ENCODE measurements at regions not wholly inside any gene's neighbourhood (a gene's known extent, or its start where the extent isn't known, plus 50 kb on each side); places are given as distances from the start of the nearest gene placed in this dataset.
A peak's percentile ranks its signal among the peaks of the same experiment; 100 is the strongest.
"Not testable (repeated sequence)": the region's sequence is repeated elsewhere in the genome, so short reads cannot be mapped to it uniquely, and the experiment has no call there.

- DNase-seq (ENCODE audit: low read depth) = no peak
Measured at GRCh38 chr5:8714861-8715260, 831.0 kb downstream of the SEMA5A start.

DNA sequence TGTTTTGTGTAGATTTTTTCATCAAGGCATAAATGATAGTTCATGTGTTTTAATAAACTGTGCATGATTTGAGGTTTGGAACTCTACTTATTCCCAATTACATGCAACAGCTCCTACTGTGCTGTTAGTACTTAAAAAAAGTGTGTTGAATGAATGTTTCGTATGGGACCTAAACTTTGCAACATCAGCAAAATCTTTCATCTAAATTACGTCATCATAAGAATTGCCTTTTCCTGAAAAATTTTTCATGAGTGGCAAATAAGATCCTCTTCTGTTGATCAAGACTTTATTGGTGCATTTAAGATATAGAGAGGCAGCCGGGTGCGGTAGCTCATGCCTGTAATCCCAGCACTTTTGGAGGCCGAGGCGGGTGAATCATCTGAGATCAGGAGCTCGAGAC is 826.1 kb downstream of the SEMA5A start:
- DNase-seq (ENCODE audit: low read depth) = no peak

DNA sequence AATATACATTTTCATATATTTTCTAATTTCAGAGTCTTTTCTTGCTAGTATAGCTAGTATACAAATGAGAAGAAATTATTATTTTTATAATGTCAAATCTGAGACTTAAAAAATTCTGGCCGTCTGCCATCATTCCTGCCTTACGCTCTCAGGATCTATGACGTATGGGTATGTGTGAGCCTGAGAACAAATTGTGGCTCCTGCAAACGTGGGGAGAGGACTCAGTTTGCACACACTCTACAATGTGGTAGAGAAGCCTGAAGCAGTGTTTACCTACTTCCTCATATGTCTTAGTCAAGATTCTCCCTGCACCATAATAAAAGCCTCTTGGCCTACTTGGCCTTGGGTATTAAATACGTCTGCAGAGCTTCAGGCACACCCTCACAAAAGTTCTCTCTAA is 825.4 kb downstream of the SEMA5A start:
- no peak for DNase-seq (ENCODE audit: low read depth)

DNA sequence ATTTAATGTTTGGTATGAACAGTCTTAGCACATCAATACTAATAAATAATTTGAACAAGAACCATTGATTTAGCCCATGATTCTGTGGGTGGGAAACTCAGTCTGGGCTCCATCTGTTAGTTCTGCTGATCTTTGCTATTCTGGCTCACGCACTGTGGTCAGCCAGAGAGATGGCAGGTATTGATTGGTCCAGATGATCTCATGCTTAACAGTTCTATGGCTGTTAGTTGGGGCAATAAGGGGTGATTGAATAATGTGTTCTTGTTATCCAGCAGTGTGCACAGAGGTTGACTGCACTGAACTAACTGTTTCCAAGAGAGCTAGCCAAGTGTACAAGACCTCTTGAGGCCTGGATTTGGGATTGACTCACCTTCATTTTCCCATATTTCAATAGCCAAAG is 824.3 kb downstream of the SEMA5A start:
- DNase-seq (ENCODE audit: low read depth) = no peak

DNA sequence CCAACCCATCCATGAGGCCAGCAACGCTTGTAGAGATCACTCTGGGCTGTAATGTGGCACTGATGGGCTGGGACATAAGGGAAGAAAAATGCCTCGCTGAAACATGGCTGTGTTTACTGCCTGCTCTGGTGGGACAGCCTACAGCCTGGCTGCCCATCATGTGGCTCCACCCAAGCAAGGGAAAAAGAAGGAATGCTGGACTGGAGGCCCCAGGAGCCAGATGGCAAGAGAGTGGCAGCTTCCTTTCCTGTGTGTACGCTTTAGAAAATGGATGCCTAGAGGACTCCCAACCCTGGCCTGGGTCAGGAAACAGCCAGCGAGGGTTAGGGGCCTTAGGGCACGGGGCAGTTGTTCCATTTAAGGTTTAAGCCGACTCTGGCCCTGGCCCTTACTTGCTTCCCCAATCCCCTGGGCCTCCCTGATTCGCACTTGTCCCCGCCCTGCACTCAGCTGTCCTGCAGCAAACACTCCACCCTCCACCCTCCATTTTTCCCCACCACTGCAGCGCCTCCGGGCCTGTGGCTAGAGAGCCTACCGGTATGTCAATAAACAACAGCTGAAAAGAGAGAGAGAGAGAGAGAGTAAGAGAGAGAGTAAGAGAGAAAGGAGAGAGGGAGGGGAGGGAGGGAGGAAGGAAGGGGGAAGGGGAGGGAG is 819.4 kb downstream of the SEMA5A start:
- DNase-seq (ENCODE audit: low read depth) = no peak

- no peak for DNase-seq (ENCODE audit: low read depth)
Measured at GRCh38 chr5:8727396-8727795, 818.5 kb downstream of the SEMA5A start.

- peak; percentile 21 for DNase-seq (ENCODE audit: low read depth)
Measured at GRCh38 chr5:8729437-8729836, 816.4 kb downstream of the SEMA5A start.

DNA sequence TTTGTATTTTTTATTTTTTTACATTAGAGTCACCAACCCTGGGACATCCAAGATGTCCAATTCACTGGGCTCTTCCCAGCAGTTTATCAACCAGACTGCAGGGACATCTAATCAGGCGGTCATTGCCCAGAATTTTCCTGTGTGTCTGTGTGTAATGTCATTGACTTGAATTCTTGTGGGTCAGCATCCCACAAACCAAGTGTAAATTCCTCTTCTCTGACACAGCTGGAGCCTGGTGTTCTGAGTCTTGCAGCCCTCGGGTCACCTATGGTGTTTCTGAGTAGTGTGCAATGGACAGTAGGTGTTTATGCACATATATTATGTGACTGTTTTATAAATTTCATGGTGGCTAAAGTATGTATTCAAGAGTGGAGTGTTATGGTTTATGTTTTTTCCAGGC is 815.7 kb downstream of the SEMA5A start:
- DNase-seq (ENCODE audit: low read depth) = no peak

DNA sequence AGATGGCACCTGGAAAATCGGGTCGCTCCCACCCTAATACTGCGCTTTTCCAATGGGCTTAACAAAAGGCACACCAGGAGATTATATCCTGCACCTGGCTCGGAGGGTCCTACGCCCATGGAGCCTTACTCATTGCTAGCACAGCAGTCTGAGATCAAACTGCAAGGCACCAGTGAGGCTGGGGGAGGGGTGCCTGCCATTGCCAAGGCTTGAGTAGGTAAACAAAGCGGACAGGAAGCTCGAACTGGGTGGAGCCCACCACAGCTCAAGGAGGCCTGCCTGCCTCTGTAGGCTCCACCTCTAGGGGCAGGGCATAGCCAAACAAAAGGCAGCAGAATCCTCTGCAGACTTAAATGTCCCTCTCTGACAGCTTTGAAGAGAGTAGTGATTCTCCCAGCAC is 814.8 kb downstream of the SEMA5A start:
- DNase-seq (ENCODE audit: low read depth) = not testable (repeated sequence)

DNA sequence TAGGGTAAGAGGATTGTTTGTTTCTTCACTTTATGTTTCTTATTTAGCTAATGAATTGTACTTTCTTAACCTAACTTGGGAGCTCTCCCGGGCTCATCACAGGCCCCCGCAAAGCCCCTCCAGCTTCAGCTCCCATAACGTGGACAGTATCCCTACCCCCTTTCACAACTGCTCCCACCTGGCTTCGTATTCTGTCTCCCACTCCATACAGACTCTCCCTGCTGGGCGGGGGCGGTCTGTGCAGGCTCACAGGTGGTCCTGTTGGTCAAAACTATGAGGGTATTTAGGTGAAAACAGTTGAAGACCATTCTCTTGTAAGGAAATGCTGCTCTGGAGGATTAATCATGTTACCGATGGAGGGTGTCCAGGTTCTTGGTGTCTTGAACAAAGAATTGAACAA is 805.3 kb downstream of the SEMA5A start:
- no peak for DNase-seq (ENCODE audit: low read depth)

DNA sequence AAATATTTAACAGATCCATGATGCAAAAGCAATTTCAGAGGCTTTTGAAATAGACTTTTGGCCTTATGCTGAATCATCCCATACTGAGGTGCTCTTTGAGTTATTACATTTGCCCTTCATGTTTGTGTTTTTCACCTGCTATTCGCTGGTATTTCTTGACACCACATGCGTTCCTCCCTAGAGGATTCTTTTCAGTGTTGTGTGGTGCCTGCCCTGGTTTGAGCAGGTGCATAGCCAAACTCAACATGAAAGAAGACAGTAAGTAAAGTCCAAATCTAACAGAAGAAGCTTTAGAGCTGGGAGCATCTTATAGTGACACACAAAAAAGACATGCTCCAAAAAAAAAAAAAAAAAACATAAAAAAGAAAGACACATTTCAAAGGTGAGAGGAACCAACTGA is 796.3 kb downstream of the SEMA5A start:
- no peak for DNase-seq (ENCODE audit: low read depth)

DNA sequence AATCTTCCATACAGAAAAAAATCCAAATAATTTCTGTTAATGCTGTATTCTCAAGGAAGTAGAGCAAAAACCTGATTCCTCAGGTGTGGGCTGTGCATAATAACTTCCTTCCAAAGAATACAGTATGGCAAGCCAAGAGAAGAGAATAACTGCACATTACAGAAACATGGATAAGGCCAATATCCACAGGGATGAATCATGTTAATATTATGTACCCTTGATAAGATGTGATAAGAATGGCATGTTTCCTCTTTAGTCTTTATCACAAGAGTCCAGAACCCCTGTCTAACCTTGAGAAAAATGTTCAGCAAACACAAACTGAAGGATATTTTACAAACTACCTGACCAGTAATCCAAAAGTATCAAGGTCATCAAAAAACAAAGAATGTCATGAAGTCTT is 795.8 kb downstream of the SEMA5A start:
- DNase-seq (ENCODE audit: low read depth) = no peak

- no peak for DNase-seq (ENCODE audit: low read depth)
Measured at GRCh38 chr5:8751971-8752370, 793.9 kb downstream of the SEMA5A start.

DNA sequence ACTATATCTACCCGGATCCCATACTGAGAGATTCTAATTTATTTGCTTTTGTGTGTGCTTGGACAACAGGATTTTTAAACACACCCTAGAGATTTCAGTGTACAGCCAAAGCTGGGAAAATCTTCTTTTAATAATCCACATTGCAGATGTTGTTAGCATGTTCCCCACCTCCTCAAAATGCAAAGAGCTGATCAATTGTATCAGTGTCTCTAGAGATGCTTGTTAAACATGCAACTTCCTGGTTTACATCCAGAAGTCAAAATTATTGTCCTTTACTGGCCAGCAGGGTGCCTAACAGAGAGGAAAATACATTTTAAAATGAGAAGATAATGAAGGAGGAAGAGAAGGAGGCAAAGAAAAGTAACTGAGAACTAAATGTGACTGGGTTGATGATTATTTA is 793.3 kb downstream of the SEMA5A start:
- no peak for DNase-seq (ENCODE audit: low read depth)

DNA sequence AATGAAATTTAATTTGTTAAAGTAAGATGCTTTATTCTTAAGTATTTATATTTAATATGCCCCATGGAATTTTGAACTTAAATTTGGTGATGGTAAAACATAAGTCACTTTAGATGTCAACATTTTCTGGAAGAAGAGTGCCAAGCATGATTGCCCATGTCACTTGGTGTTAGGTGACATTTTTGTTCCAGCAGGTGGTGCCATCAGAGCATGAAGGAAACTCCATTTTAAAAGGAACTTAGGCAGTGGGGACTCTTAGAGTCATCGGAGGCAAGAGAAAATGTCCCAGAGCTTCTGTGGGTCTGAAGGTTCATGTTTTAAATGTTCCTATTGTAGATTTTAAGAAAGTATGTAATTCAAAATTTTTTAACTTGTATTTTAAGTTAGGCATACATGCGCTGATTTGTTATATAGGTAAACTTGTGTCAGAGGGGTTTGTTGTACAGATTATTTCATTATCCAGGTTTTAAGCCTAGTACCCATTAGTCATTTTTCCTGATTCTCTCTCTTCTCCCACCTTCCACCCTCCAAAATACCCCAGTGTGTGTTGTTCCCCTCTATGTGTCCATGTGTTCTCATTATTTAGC is 789.3 kb downstream of the SEMA5A start:
- peak; percentile 26 for DNase-seq (ENCODE audit: low read depth)

- DNase-seq (ENCODE audit: low read depth) = no peak
Measured at GRCh38 chr5:8765886-8766285, 780.0 kb downstream of the SEMA5A start.

GRCh38 chr5:8766448-8766847 is 779.4 kb downstream of the SEMA5A start:
- no peak for DNase-seq (ENCODE audit: low read depth)

DNA sequence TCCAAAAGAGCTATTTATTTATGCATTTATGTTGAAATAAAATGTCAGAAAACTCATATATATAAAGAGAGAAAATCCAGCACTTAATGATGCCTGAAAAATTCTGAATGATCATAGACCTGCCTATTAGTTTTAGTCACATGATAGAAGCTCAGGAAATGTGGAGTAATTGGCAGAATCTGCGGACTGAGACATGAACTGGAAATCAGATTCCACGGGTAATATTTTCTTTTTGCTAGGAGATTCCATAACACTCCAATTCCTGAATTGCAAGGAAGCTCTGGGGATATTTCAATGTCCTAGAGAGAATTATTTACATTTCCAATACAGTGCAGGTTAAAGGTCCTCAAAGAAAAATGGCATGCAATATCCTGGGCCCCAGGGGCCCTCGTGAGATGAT is 778.8 kb downstream of the SEMA5A start:
- DNase-seq (ENCODE audit: low read depth) = no peak

- no peak for DNase-seq (ENCODE audit: low read depth)
Measured at GRCh38 chr5:8767746-8768145, 778.1 kb downstream of the SEMA5A start.

- no peak for DNase-seq (ENCODE audit: low read depth)
Measured at GRCh38 chr5:8769631-8770030, 776.2 kb downstream of the SEMA5A start.

DNA sequence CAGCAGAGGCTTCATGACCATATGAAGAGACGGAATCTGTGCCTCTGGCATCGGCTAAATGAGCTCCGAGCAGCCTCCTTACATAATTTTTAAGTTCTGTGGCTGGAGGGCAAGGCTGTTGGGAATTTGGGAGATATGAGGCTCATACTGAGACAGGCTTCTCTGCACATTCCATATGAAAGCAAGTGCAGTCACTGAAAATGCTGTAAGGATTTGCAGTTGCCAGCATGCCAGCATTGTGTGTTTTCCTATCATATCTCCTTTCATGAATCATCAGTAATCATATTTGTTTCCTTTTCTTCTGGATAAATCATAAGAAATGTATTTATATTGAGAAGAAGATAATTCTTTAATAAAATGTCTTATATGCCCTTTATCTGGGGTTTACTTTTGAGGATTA is 775.4 kb downstream of the SEMA5A start:
- no peak for DNase-seq (ENCODE audit: low read depth)

GRCh38 chr5:8773046-8773615 is 772.7 kb downstream of the SEMA5A start:
- DNase-seq (ENCODE audit: low read depth) = no peak

DNA sequence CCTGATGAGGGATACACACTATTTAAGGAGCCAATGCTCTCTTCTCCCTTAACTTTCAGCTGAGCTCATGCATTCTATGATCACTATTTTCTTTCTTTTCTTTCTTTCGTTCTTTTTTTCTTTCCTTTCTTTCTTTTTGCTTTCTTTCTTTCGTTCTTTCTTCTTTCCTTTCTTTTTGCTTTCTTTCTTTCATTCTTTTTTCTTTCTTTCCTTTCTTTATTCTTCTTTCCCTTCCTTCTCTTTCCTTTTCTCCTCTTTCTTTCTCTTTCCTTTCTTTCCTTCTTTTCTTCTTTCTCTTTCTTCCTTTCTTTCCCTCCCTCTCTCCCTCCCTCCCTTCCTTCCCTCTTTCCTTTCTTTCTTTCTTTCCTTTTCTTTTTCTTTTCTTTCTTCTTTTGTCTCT is 761.2 kb downstream of the SEMA5A start:
- DNase-seq (ENCODE audit: low read depth) = no peak

DNA sequence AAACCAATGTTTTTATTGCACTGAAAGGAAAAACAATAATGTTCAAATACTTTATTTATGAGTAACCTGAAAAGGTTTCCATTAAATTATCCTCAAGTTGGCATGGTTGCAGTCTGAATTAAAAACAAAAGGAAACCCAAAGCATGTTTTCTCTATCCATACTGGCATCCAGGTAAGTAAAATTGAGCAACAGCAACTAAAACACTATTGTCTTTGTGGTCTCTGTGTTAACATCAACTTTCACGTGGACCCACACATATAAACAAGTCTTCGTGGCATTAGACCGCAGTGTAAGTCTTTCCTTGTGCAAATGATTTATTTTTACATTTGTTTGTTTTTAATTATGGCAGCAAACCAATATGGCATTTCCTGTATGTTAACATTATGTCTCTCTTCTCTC is 757.6 kb downstream of the SEMA5A start:
- no peak for DNase-seq (ENCODE audit: low read depth)

Data from fibroblast of the conjunctiva (primary cell).